ENCODE measurements at regions not wholly inside any gene's neighbourhood (a gene's known extent, or its start where the extent isn't known, plus 50 kb on each side); places are given as distances from the start of the nearest gene placed in this dataset.

GRCh38 chr10:129405389-129405788 is 61.7 kb upstream of the MGMT start:
- no peaks in the 10 kb centered on the region for H3K79me2 ChIP-seq (ENCODE audit: control insufficient read depth, low read length)
- no peaks in the 10 kb centered on the region for H3K4me1 ChIP-seq (ENCODE audit: control insufficient read depth, low read length)
- no peak overlapping the region for H3K27ac ChIP-seq (ENCODE audit: low read depth, low read length)
- no peaks in the 10 kb centered on the region for H3K27me3 ChIP-seq (ENCODE audit: control insufficient read depth, low read length)
- H3K9me3 ChIP-seq (ENCODE audit: control insufficient read depth, insufficient read depth, low read length), result no peaks in the 10 kb centered on the region
- H3K4me3 ChIP-seq (ENCODE audit: low read length), result no peak overlapping the region
- no peak overlapping the region for H3K4me2 ChIP-seq (ENCODE audit: low read length)
- no peaks in the 10 kb centered on the region for H3K36me3 ChIP-seq (ENCODE audit: control insufficient read depth, low read length)
- no peak for TF ChIP-seq CTCF (IDR thresholded peaks at IDR 0.05; ENCODE audit: low read depth, low read length, poor library complexity, severe bottlenecking)
- no peak for TF ChIP-seq EZH2phosphoT487 (IDR thresholded peaks at IDR 0.05; ENCODE audit: borderline replicate concordance, low read length)
- H4K20me1 ChIP-seq (ENCODE audit: control insufficient read depth, insufficient read depth, low read depth, low read length), result no peaks in the 10 kb centered on the region
- no peaks in the 10 kb centered on the region for H3K9me2 ChIP-seq (replicated peaks; ENCODE audit: control insufficient read depth, low read length)
- no peaks in the 10 kb centered on the region for H3F3A ChIP-seq (ENCODE audit: control insufficient read depth, insufficient read depth)

DNA sequence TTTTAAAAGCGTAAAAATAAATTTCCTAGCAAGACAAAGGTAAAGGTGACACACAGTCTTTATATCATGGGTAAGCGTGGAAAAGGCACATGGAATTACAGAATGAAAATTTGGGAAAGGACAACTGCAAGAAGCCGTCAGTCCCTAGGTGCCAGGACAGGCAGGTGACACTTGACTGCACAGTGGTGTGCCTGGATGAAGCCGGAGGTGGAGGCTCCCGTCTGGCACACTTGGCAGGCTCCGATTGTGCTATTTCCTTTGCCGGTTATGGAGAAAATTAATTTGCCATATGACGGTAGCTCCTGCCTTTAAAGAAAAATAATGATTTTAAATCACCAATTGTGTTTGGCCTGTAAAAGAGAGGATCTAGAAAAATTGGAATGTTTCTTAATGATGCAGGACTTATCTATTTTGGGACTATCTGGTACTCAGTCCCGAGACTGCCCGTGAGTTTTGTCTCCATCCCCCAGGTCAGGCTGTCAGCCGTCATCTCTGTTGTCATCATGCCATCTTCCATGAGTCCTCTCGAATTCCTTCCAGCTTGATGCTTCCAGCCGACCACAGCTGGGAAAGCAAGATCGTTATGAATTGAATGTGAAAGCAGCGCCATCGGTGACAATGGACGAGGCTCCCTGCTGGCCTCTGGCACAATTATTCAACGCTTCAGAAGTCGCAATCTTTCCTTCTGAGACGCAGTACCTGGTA is 56.2 kb upstream of the MGMT start:
- no peaks in the 10 kb centered on the region for H3K4me1 ChIP-seq (ENCODE audit: control insufficient read depth, low read length)
- H3K36me3 ChIP-seq (ENCODE audit: control insufficient read depth, low read length), result no peaks in the 10 kb centered on the region
- H3K4me2 ChIP-seq (ENCODE audit: low read length), result no peak overlapping the region
- H3K27me3 ChIP-seq (ENCODE audit: control insufficient read depth, low read length), result no peaks in the 10 kb centered on the region
- H3K9me2 ChIP-seq (replicated peaks; ENCODE audit: control insufficient read depth, low read length), result no peaks in the 10 kb centered on the region
- H3K4me3 ChIP-seq (ENCODE audit: low read length), result no peak overlapping the region
- no peak for TF ChIP-seq EZH2phosphoT487 (IDR thresholded peaks at IDR 0.05; ENCODE audit: borderline replicate concordance, low read length)
- H3K27ac ChIP-seq (ENCODE audit: low read depth, low read length), result no peak overlapping the region
- H4K20me1 ChIP-seq (ENCODE audit: control insufficient read depth, insufficient read depth, low read depth, low read length), result no peaks in the 10 kb centered on the region
- H3F3A ChIP-seq (ENCODE audit: control insufficient read depth, insufficient read depth), result no peaks in the 10 kb centered on the region
- H3K9me3 ChIP-seq (ENCODE audit: control insufficient read depth, insufficient read depth, low read length), result no peaks in the 10 kb centered on the region
- no peaks in the 10 kb centered on the region for H3K79me2 ChIP-seq (ENCODE audit: control insufficient read depth, low read length)

DNA sequence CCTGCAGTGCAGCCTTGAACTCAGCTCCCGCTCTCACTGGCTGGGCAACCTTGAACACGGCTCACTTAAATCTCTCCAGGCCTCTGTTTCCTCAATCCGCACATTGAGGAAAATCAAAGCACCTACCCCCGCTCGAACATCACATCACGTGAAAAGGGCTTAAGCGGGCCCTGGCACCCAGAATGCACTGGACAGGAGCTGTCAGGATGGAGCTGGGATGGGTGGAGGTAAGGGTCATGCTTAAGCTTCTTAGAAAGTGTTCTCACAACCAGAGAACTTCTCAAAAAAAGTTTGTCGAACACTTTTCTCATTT is 55.7 kb upstream of the MGMT start:
- H3K4me3 ChIP-seq (ENCODE audit: low read length), result no peak overlapping the region
- no peak for TF ChIP-seq CTCF (IDR thresholded peaks at IDR 0.05; ENCODE audit: low read depth, low read length, poor library complexity, severe bottlenecking)
- no peak for TF ChIP-seq EZH2phosphoT487 (IDR thresholded peaks at IDR 0.05; ENCODE audit: borderline replicate concordance, low read length)
- H3K27me3 ChIP-seq (ENCODE audit: control insufficient read depth, low read length), result no peaks in the 10 kb centered on the region
- H4K20me1 ChIP-seq (ENCODE audit: control insufficient read depth, insufficient read depth, low read depth, low read length), result no peaks in the 10 kb centered on the region
- no peaks in the 10 kb centered on the region for H3K4me1 ChIP-seq (ENCODE audit: control insufficient read depth, low read length)
- H3K9me2 ChIP-seq (replicated peaks; ENCODE audit: control insufficient read depth, low read length), result no peaks in the 10 kb centered on the region
- no peaks in the 10 kb centered on the region for H3K36me3 ChIP-seq (ENCODE audit: control insufficient read depth, low read length)
- no peaks in the 10 kb centered on the region for H3K9me3 ChIP-seq (ENCODE audit: control insufficient read depth, insufficient read depth, low read length)
- H3K79me2 ChIP-seq (ENCODE audit: control insufficient read depth, low read length), result no peaks in the 10 kb centered on the region
- no peak overlapping the region for H3K27ac ChIP-seq (ENCODE audit: low read depth, low read length)
- H3F3A ChIP-seq (ENCODE audit: control insufficient read depth, insufficient read depth), result no peaks in the 10 kb centered on the region
- no peak overlapping the region for H3K4me2 ChIP-seq (ENCODE audit: low read length)

DNA sequence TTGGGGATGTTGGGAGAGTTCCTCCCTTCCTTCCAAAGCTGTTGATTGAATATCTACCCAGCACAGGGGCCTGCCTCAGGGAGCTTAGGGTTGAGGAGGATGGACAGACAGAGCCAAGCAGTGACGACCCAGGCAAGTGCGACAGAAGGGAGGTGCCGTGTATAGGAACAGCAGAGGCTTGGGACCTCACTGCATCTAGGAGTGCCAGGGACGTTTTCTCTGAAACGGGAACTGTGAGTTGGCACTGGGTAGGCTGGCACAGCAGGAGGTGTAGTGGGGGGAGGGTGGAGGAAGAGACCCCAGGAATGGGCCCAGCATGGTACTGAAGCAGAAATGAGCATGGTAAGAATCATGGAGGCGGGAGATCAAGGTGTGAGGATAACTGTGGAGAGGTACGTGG is 55.3 kb upstream of the MGMT start:
- no peaks in the 10 kb centered on the region for H3K79me2 ChIP-seq (ENCODE audit: control insufficient read depth, low read length)
- H3F3A ChIP-seq (ENCODE audit: control insufficient read depth, insufficient read depth), result no peaks in the 10 kb centered on the region
- no peak for TF ChIP-seq CTCF (IDR thresholded peaks at IDR 0.05; ENCODE audit: low read depth, low read length, poor library complexity, severe bottlenecking)
- no peak for TF ChIP-seq EZH2phosphoT487 (IDR thresholded peaks at IDR 0.05; ENCODE audit: borderline replicate concordance, low read length)
- H3K36me3 ChIP-seq (ENCODE audit: control insufficient read depth, low read length), result no peaks in the 10 kb centered on the region
- H3K9me3 ChIP-seq (ENCODE audit: control insufficient read depth, insufficient read depth, low read length), result no peaks in the 10 kb centered on the region
- no peaks in the 10 kb centered on the region for H3K27me3 ChIP-seq (ENCODE audit: control insufficient read depth, low read length)
- H3K27ac ChIP-seq (ENCODE audit: low read depth, low read length), result no peak overlapping the region
- no peaks in the 10 kb centered on the region for H3K9me2 ChIP-seq (replicated peaks; ENCODE audit: control insufficient read depth, low read length)
- no peaks in the 10 kb centered on the region for H4K20me1 ChIP-seq (ENCODE audit: control insufficient read depth, insufficient read depth, low read depth, low read length)
- H3K4me1 ChIP-seq (ENCODE audit: control insufficient read depth, low read length), result no peaks in the 10 kb centered on the region
- H3K4me3 ChIP-seq (ENCODE audit: low read length), result no peak overlapping the region
- H3K4me2 ChIP-seq (ENCODE audit: low read length), result no peak overlapping the region

Measured in DOHH2 (cell line).